BE2C (cell line): ENCODE measurements at regions not wholly inside any gene's neighbourhood (a gene's known extent, or its start where the extent isn't known, plus 50 kb on each side); places are given as distances from the start of the nearest gene placed in this dataset.

Experiments used
- DNase-seq: peaks from one replicate; pipeline ENCODE4 v3.0.0-alpha.2; 2020
- H3K27me3 ChIP-seq: fragments of 250-450 bp; sonication (Bioruptor Pico); 2 replicates; pipeline ENCODE4 v1.5.1; 2020; ENCODE audit warnings: mild to moderate bottlenecking
- H3K36me3 ChIP-seq: fragments of 250-450 bp; sonication (Bioruptor Pico); 2 replicates; pipeline ENCODE4 v1.5.1; 2020; ENCODE audit warnings: mild to moderate bottlenecking
- H3K4me1 ChIP-seq: fragments of 250-450 bp; sonication (Bioruptor Pico); 2 replicates; pipeline ENCODE4 v1.5.1; 2020
- H3K4me3 ChIP-seq: 2 replicates; pipeline ENCODE4 v1.5.1; 2011; ENCODE audit warnings: low read depth, low read length
- H3K9me3 ChIP-seq: fragments of 250-450 bp; sonication (Bioruptor Pico); 2 replicates; pipeline ENCODE4 v1.5.1; 2020
- TF ChIP-seq, protein P1 (sequence below): IDR thresholded peaks from 2 replicates; pipeline ENCODE4 v1.5.1; 2012; ENCODE audit warnings: mild to moderate bottlenecking, low read depth, low read length

DNA sequence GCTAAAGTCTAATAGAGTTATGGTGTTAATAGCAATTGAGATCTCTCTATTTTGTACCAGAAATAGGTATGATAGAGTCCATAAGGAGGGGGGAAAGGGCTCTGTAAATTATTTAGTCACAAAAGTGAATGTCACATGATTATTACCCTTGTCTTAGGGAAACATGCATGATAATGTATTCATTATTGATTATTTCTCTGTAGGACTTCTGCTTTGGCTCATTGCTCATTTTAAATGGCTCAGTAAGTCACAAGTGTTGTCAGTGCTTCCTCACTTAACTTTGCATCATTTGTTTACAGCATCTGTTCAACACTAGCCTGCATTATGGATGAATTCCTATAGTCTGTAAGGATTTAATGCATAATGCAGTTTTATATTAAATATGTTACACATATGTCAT is 788.8 kb upstream of the EDIL3 start:
- no peak for DNase-seq
- H3K4me3 ChIP-seq, result no peak overlapping the region
- H3K4me1 ChIP-seq, result no peaks in the 10 kb centered on the region
- H3K27me3 ChIP-seq, result no peaks in the 10 kb centered on the region
- H3K36me3 ChIP-seq, result no peaks in the 10 kb centered on the region
- TF ChIP-seq, protein P1, sequence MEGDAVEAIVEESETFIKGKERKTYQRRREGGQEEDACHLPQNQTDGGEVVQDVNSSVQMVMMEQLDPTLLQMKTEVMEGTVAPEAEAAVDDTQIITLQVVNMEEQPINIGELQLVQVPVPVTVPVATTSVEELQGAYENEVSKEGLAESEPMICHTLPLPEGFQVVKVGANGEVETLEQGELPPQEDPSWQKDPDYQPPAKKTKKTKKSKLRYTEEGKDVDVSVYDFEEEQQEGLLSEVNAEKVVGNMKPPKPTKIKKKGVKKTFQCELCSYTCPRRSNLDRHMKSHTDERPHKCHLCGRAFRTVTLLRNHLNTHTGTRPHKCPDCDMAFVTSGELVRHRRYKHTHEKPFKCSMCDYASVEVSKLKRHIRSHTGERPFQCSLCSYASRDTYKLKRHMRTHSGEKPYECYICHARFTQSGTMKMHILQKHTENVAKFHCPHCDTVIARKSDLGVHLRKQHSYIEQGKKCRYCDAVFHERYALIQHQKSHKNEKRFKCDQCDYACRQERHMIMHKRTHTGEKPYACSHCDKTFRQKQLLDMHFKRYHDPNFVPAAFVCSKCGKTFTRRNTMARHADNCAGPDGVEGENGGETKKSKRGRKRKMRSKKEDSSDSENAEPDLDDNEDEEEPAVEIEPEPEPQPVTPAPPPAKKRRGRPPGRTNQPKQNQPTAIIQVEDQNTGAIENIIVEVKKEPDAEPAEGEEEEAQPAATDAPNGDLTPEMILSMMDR, result no peak
- no peaks in the 10 kb centered on the region for H3K9me3 ChIP-seq

DNA sequence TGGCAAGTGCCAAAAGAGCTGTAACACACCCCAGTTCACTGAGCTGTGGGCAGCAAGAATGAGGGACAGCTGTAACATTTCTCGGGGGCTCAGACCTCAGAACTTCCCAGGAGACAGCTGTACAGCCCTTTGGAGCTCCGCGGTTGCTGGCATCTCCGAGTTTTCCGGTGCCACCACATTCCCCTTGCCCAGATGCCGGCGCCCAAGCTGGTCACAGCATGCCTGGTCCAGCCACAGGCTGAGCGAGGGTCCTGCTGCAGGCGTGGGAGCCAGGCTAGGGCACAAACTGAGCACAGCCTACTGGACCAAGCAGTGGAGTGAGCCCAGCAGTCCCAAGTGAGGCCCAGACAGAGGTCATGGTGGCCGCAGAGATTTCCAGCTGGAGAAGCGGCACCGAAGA is 797.7 kb upstream of the EDIL3 start:
- TF ChIP-seq, protein P1, result no peak
- DNase-seq, result no peak

GRCh38 chr5:85204289-85204688 is 819.6 kb upstream of the EDIL3 start:
- no peaks in the 10 kb centered on the region for H3K36me3 ChIP-seq
- no peaks in the 10 kb centered on the region for H3K9me3 ChIP-seq
- no peak for DNase-seq
- H3K27me3 ChIP-seq, result no peaks in the 10 kb centered on the region; the same call in 1 of the 2 replicates
- TF ChIP-seq, protein P1, result no peak
- H3K4me1 ChIP-seq, result no peaks in the 10 kb centered on the region
- H3K4me3 ChIP-seq, result no peak overlapping the region

More for the DNA sequence above, 797.7 kb upstream of the EDIL3 start:
- Histone ChIP-seq H3K36me3 (no peaks in the 10 kb centered on the region), H3K4me3 (no peak overlapping the region), H3K4me1 (no peaks in the 10 kb centered on the region), H3K9me3 (no peaks in the 10 kb centered on the region), H3K27me3 (0 out of 2 replicates have a peak, but pooled peaks cover 5% of the 10 kb centered on the region)

DNA sequence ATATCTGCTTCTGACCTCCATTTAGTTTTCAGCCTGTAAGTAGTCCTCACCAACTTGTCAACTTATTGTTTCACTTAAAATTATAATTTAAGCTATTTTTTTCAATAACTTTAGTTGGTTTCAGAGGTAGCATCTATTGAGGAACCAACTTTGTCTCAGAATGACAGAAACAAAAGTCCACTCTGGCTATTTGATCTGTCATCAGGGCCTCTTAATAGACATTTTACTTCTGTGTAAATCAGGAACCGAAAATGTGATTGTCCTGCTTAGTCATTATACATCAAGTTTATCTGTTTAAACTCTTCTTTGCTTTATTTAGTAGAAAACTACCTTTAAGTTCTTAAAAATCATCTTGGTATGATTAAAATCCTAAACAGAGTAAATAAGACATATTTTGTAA is 820.8 kb upstream of the EDIL3 start:
- no peaks in the 10 kb centered on the region for H3K9me3 ChIP-seq
- no peak overlapping the region for H3K4me3 ChIP-seq
- no peaks in the 10 kb centered on the region; the same call in 1 of the 2 replicates for H3K27me3 ChIP-seq
- H3K4me1 ChIP-seq, result no peaks in the 10 kb centered on the region
- TF ChIP-seq, protein P1, result no peak
- no peaks in the 10 kb centered on the region for H3K36me3 ChIP-seq
- no peak for DNase-seq

DNA sequence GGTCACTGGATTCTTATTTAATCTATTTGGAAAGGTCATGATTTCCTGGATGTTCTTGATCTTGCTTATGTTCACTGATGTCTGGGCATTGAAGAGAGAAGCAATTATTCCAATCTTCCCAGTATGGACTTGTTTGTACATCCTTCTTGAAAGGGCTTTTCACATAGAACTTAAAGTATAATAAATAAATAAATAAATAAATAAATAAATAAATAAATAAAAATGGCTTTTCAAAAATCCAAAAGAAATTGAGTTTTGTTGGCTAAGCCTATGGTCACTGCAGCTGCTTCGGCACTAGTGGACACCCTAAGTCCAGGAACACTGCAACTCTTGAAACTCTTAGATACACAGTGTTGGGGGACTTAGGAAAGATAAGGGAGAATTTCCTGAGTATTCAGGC is 840.7 kb upstream of the EDIL3 start:
- no peak for DNase-seq
- Histone ChIP-seq H3K9me3 (no peaks in the 10 kb centered on the region), H3K36me3 (no peaks in the 10 kb centered on the region), H3K27me3 (peaks cover 5% of the 10 kb centered on the region), H3K4me3 (no peak overlapping the region), H3K4me1 (no peaks in the 10 kb centered on the region)
- TF ChIP-seq, protein P1, result no peak

GRCh38 chr5:85249204-85249603 is 864.5 kb upstream of the EDIL3 start:
- no peak for DNase-seq
- no peaks in the 10 kb centered on the region for H3K27me3 ChIP-seq
- TF ChIP-seq, protein P1, result no peak
- no peaks in the 10 kb centered on the region for H3K9me3 ChIP-seq
- H3K4me1 ChIP-seq, result no peaks in the 10 kb centered on the region
- no peak overlapping the region for H3K4me3 ChIP-seq
- no peaks in the 10 kb centered on the region for H3K36me3 ChIP-seq
